ENCODE measurements at regions not wholly inside any gene's neighbourhood (a gene's known extent, or its start where the extent isn't known, plus 50 kb on each side); places are given as distances from the start of the nearest gene placed in this dataset.

GRCh38 chr3:17806876-17807275 is 64.4 kb upstream of the TBC1D5 start:
- TF ChIP-seq HDGF (IDR thresholded peaks at IDR 0.05; ENCODE audit: borderline replicate concordance) (no peak), BHLHE40 (IDR thresholded peaks at IDR 0.05; ENCODE audit: borderline replicate concordance) (no peak), FOXM1 (IDR thresholded peaks at IDR 0.05; ENCODE audit: borderline replicate concordance) (no peak), SUZ12 (IDR thresholded peaks at IDR 0.05) (no peak), CTBP1 (IDR thresholded peaks at IDR 0.05; ENCODE audit: borderline replicate concordance) (no peak)

Data from HEK293T (cell line).